Endodermal cell (in vitro differentiated cells): ENCODE measurements at regions not wholly inside any gene's neighbourhood (a gene's known extent, or its start where the extent isn't known, plus 50 kb on each side); places are given as distances from the start of the nearest gene placed in this dataset.

Source experiments
- DNase-seq: peaks from one replicate; pipeline ENCODE4 v3.0.0-alpha.2; 2017
- H3K27ac ChIP-seq: 2 replicates; pipeline ENCODE4 v1.5.1; 2013; ENCODE audit warnings: mild to moderate bottlenecking, low read depth, low read length, moderate library complexity
- H3K27me3 ChIP-seq: 2 replicates; pipeline ENCODE4 v1.6.1; 2013; ENCODE audit warnings: mild to moderate bottlenecking, low read length, moderate library complexity; ENCODE audit not compliant: insufficient read depth, control insufficient read depth, poor library complexity, severe bottlenecking
- H3K36me3 ChIP-seq: 2 replicates; pipeline ENCODE4 v1.7.0; 2013; ENCODE audit warnings: mild to moderate bottlenecking, low read length, moderate library complexity; ENCODE audit not compliant: control insufficient read depth, insufficient read depth
- H3K4me1 ChIP-seq: one replicate; pipeline ENCODE4 v1.7.0; 2013; ENCODE audit warnings: low read length; ENCODE audit not compliant: control insufficient read depth, insufficient read depth
- H3K4me3 ChIP-seq: 2 replicates; pipeline ENCODE4 v1.5.1; 2013; ENCODE audit warnings: mild to moderate bottlenecking, low read length, moderate library complexity
- H3K9ac ChIP-seq: 2 replicates; pipeline ENCODE4 v1.6.1; 2013; ENCODE audit warnings: mild to moderate bottlenecking, low read length, moderate library complexity; ENCODE audit not compliant: poor library complexity, severe bottlenecking; ENCODE audit errors: extremely low read depth
- H3K9me3 ChIP-seq: 2 replicates; pipeline ENCODE4 v1.6.1; 2013; ENCODE audit warnings: mild to moderate bottlenecking, low read length, moderate library complexity; ENCODE audit not compliant: control insufficient read depth
- H3K27ac Mint-ChIP-seq: 2 replicates; pipeline ENCODE4 v1.8.0; 2020; ENCODE audit warnings: mixed read lengths
- H3K27me3 Mint-ChIP-seq: 2 replicates; pipeline ENCODE4 v1.8.0; 2021; ENCODE audit warnings: mild to moderate bottlenecking, mixed read lengths; ENCODE audit not compliant: insufficient read depth
- H3K36me3 Mint-ChIP-seq: 2 replicates; pipeline ENCODE4 v1.8.0; 2020; ENCODE audit warnings: low read depth, mixed read lengths
- H3K4me1 Mint-ChIP-seq: 2 replicates; pipeline ENCODE4 v1.8.0; 2020; ENCODE audit warnings: mixed read lengths
- H3K4me3 Mint-ChIP-seq: 2 replicates; pipeline ENCODE4 v1.8.0; 2020; ENCODE audit warnings: mild to moderate bottlenecking, moderate library complexity, mixed read lengths
- H3K9me3 Mint-ChIP-seq: 2 replicates; pipeline ENCODE4 v1.8.0; 2020; ENCODE audit warnings: mild to moderate bottlenecking, mixed read lengths
- CTCF ChIP-seq: fragments of 200-600 bp; sonication (generic); conservative IDR thresholded peaks from 2 replicates; pipeline ENCODE4 v1.5.0; 2021; ENCODE audit warnings: antibody characterized with exemption, mild to moderate bottlenecking
- WGBS, 2 experiments: methylation state at CpG; one replicate each; pipeline versions ENCODE4 v1.1.5 to v1.1.7; 2013; ENCODE audit warnings: missing lambda C conversion rate in 2 of 2, mixed read lengths in 1 of 2; ENCODE audit not compliant: insufficient coverage in 1 of 2, insufficient read length in 1 of 2; 5-methylcytosine and 5-hydroxymethylcytosine counted together

DNA sequence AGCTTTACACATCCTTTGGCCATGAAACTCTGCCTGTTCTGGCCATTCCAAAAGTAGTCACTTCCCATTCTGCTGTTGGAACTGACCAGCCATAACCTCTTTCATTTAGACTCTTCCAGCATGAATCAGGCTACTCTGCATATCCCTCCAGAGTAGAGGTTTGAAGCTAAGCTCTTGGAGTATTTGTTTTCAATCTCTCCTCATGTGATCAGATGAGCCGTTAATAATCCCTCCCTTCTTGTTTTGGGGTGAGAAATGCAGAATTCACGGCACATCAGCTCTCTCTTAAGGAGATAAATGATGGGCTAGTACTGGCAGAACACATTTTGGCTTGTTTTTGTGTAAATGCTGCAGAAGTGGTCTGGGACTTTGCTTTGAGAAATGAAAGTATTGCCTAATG, 519.9 kb downstream of the PCDH17 start:
- no peaks in the 10 kb centered on the region for H3K27me3 ChIP-seq
- Mint-ChIP-seq H3K4me1 (peaks cover 9% of the 10 kb centered on the region), H3K36me3 (no peaks in the 10 kb centered on the region), H3K4me3 (no peak overlapping the region), H3K27ac (no peak overlapping the region), H3K27me3 (no peaks in the 10 kb centered on the region), H3K9me3 (no peaks in the 10 kb centered on the region)
- no peak overlapping the region for H3K9ac ChIP-seq
- H3K27ac ChIP-seq, result no peak overlapping the region
- no peak for TF ChIP-seq CTCF
- no peaks in the 10 kb centered on the region for H3K9me3 ChIP-seq
- H3K36me3 ChIP-seq, result no peaks in the 10 kb centered on the region
- no peak overlapping the region for H3K4me3 ChIP-seq
- WGBS, 2 experiments, result 73% methylated on average over 2 of the region's 2 CpGs; no CpG with 5 or more reads in 1 of the 2 experiments
- no peaks in the 10 kb centered on the region for H3K4me1 ChIP-seq
- DNase-seq, result no peak

GRCh38 chr13:58160980-58161379, 529.4 kb downstream of the PCDH17 start:
- Mint-ChIP-seq H3K27me3 (no peaks in the 10 kb centered on the region), H3K9me3 (no peaks in the 10 kb centered on the region), H3K4me1 (no peaks in the 10 kb centered on the region), H3K27ac (no peak overlapping the region), H3K36me3 (no peaks in the 10 kb centered on the region), H3K4me3 (no peak overlapping the region)
- Histone ChIP-seq H3K36me3 (no peaks in the 10 kb centered on the region), H3K4me3 (no peak overlapping the region), H3K9me3 (no peaks in the 10 kb centered on the region), H3K27ac (no peak overlapping the region), H3K9ac (no peak overlapping the region), H3K27me3 (no peaks in the 10 kb centered on the region), H3K4me1 (no peaks in the 10 kb centered on the region)
- no peak for DNase-seq
- TF ChIP-seq CTCF, result no peak

GRCh38 chr13:58165617-58166016, 534.1 kb downstream of the PCDH17 start:
- H3K27me3 Mint-ChIP-seq, result no peaks in the 10 kb centered on the region
- H3K27ac Mint-ChIP-seq, result no peak overlapping the region
- WGBS, 2 experiments, result 54 to 87% methylated on average over 2 to 3 of the region's 4 CpGs
- Histone ChIP-seq H3K27me3 (no peaks in the 10 kb centered on the region), H3K9me3 (no peaks in the 10 kb centered on the region), H3K4me3 (no peak overlapping the region), H3K4me1 (no peaks in the 10 kb centered on the region), H3K27ac (no peak overlapping the region), H3K9ac (no peak overlapping the region), H3K36me3 (no peaks in the 10 kb centered on the region)
- no peak for DNase-seq
- no peaks in the 10 kb centered on the region for H3K4me1 Mint-ChIP-seq
- H3K36me3 Mint-ChIP-seq, result no peaks in the 10 kb centered on the region
- H3K9me3 Mint-ChIP-seq, result no peaks in the 10 kb centered on the region
- no peak overlapping the region for H3K4me3 Mint-ChIP-seq
- no peak for TF ChIP-seq CTCF
